Right lobe of liver (tissue), 4 donors: ENCODE measurements at regions not wholly inside any gene's neighbourhood (a gene's known extent, or its start where the extent isn't known, plus 50 kb on each side); places are given as distances from the start of the nearest gene placed in this dataset.

ENCODE experiments used
- POLR2A ChIP-seq: fragments of 450-650 bp; IDR thresholded peaks from one replicate; pipeline ENCODE4 v1.6.1; 2017; ENCODE audit warnings: antibody characterized with exemption, mild to moderate bottlenecking
- TF ChIP-seq, protein P1 (sequence below), 4 donors: fragments of 200-600 bp in 3 of 4; fragments of 450-650 bp in 1 of 4; IDR thresholded peaks; one replicate each; pipeline versions ENCODE4 v1.5.1 to v1.8.0; 2016 to 2022; ENCODE audit warnings: antibody characterized with exemption in 4 of 4, mild to moderate bottlenecking in 2 of 4
- donor health status: DM: no; HTN: no; CAD: no.
- donor health status: DM: no; HTN: no; CAD: no.
- donor health status: DM: no; HTN: yes; CAD: no.

DNA sequence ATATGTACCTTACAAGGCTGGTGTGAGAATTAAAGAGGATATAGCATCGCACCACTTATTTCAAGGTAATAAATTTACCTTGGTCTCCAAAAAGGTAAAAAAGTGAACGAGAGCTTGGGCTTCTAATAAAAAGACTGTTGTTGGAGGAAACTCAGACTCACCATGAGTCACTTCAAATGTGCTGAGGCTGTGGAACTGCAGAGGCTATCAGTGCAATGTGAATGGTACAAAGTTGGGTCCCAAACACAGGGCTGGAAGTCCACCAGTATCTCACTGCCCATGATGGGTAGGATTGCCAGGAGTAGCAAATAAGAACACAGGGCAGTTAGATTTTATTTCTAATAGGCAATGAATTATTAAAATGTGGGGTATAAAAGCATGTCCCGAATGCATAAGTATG, 200.6 kb downstream of the MAFB start:
- TF ChIP-seq POLR2A, result no peak
- TF ChIP-seq, protein P1, sequence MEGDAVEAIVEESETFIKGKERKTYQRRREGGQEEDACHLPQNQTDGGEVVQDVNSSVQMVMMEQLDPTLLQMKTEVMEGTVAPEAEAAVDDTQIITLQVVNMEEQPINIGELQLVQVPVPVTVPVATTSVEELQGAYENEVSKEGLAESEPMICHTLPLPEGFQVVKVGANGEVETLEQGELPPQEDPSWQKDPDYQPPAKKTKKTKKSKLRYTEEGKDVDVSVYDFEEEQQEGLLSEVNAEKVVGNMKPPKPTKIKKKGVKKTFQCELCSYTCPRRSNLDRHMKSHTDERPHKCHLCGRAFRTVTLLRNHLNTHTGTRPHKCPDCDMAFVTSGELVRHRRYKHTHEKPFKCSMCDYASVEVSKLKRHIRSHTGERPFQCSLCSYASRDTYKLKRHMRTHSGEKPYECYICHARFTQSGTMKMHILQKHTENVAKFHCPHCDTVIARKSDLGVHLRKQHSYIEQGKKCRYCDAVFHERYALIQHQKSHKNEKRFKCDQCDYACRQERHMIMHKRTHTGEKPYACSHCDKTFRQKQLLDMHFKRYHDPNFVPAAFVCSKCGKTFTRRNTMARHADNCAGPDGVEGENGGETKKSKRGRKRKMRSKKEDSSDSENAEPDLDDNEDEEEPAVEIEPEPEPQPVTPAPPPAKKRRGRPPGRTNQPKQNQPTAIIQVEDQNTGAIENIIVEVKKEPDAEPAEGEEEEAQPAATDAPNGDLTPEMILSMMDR (IDR thresholded peaks at IDR 0.05), result no peak
